Hepatocyte (in vitro differentiated cells): ENCODE measurements at regions not wholly inside any gene's neighbourhood (a gene's known extent, or its start where the extent isn't known, plus 50 kb on each side); places are given as distances from the start of the nearest gene placed in this dataset.
"Not testable (repeated sequence)": the region's sequence is repeated elsewhere in the genome, so short reads cannot be mapped to it uniquely, and the experiment has no call there.

Experiments
- DNase-seq: peaks from one replicate; pipeline ENCODE4 v3.0.0-alpha.2; 2016; ENCODE audit warnings: low spot score
- H2AFZ ChIP-seq: fragments of 200-600 bp; sonication (generic); 2 replicates; pipeline ENCODE4 v1.6.0; 2016; ENCODE audit warnings: antibody characterized with exemption, mild to moderate bottlenecking
- H3K27ac ChIP-seq: fragments of 200-600 bp; sonication (generic); 2 replicates; pipeline ENCODE4 v1.5.1; 2016; ENCODE audit warnings: mild to moderate bottlenecking
- H3K27me3 ChIP-seq: fragments of 200-600 bp; sonication (generic); 2 replicates; pipeline ENCODE4 v1.6.1; 2016
- H3K36me3 ChIP-seq: fragments of 200-600 bp; sonication (generic); replicated peaks from 2 replicates; pipeline ENCODE4 v1.5.1; 2016; ENCODE audit warnings: low read depth; ENCODE audit not compliant: insufficient read depth
- H3K4me1 ChIP-seq: fragments of 200-600 bp; sonication (generic); 2 replicates; pipeline ENCODE4 v1.5.1; 2016; ENCODE audit warnings: mild to moderate bottlenecking, moderate library complexity; ENCODE audit not compliant: insufficient read depth
- H3K4me2 ChIP-seq: fragments of 200-600 bp; sonication (generic); 2 replicates; pipeline ENCODE4 v1.6.0; 2016
- H3K4me3 ChIP-seq: fragments of 200-600 bp; sonication (generic); 2 replicates; pipeline ENCODE4 v1.5.1; 2016; ENCODE audit warnings: mild to moderate bottlenecking
- H3K79me2 ChIP-seq: fragments of 200-600 bp; sonication (generic); 2 replicates; pipeline ENCODE4 v1.6.0; 2017; ENCODE audit warnings: mild to moderate bottlenecking
- H3K9me2 ChIP-seq: fragments of 200-600 bp; sonication (generic); replicated peaks from 2 replicates; pipeline ENCODE4 v1.6.0; 2017; ENCODE audit warnings: mild to moderate bottlenecking; ENCODE audit not compliant: insufficient read depth
- H3K9me3 ChIP-seq: fragments of 200-600 bp; sonication (generic); 2 replicates; pipeline ENCODE4 v1.5.1; 2016; ENCODE audit warnings: low read depth, mild to moderate bottlenecking
- H4K20me1 ChIP-seq: fragments of 200-600 bp; sonication (generic); 2 replicates; pipeline ENCODE4 v1.6.0; 2016; ENCODE audit warnings: mild to moderate bottlenecking; ENCODE audit not compliant: insufficient read depth, poor library complexity, severe bottlenecking
- CTCF ChIP-seq: fragments of 200-600 bp; sonication (generic); IDR thresholded peaks from 2 replicates; pipeline ENCODE4 v1.5.1; 2016; ENCODE audit warnings: antibody characterized with exemption, mild to moderate bottlenecking; ENCODE audit not compliant: poor library complexity
- EZH2 ChIP-seq: fragments of 200-600 bp; sonication (generic); IDR thresholded peaks from 2 replicates; pipeline ENCODE4 v1.6.1; 2016; ENCODE audit warnings: antibody characterized with exemption, mild to moderate bottlenecking, borderline replicate concordance
- EZH2phosphoT487 ChIP-seq: fragments of 200-600 bp; sonication (generic); IDR thresholded peaks from one replicate; pipeline ENCODE4 v1.6.1; 2018; ENCODE audit warnings: antibody characterized with exemption, mild to moderate bottlenecking, low read depth, moderate library complexity; ENCODE audit not compliant: unreplicated experiment, severe bottlenecking
- WGBS: methylation state at CpG from one replicate; pipeline ENCODE4 v1.1.6; 2016; ENCODE audit warnings: low lambda C conversion rate; ENCODE audit errors: missing lambda C conversion rate; 5-methylcytosine and 5-hydroxymethylcytosine counted together

DNA sequence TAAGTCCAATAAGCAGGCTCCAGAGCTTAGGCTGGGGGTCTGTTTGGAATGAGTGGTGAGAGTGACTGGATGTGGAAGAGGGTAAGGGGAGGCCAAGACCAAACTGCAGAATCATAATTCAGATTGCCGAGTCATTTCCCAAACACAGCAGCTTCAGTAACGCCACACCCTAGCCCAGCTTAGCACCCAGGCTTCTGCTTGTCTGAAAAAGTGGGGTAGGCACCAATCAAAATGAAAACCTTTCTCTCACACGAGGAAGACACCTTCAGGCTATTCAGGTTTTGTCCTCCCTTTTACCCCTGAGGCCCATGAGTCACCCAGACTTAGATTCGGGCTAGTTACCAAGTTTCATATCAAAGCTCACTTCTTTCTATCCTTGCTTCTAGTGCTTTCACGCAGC is 306.1 kb downstream of the DAD1 start:
- H3K79me2 ChIP-seq: no peaks in the 10 kb centered on the region
- no peaks in the 10 kb centered on the region for H3K36me3 ChIP-seq
- no peaks in the 10 kb centered on the region for H4K20me1 ChIP-seq
- TF ChIP-seq EZH2: no peak
- TF ChIP-seq EZH2phosphoT487: no peak
- TF ChIP-seq CTCF: no peak
- H3K4me2 ChIP-seq: no peak overlapping the region
- H3K27ac ChIP-seq: no peak overlapping the region
- H3K4me3 ChIP-seq: no peak overlapping the region
- H3K27me3 ChIP-seq: no peaks in the 10 kb centered on the region
- H3K9me3 ChIP-seq: no peaks in the 10 kb centered on the region
- H2AFZ ChIP-seq: no peak overlapping the region
- no peaks in the 10 kb centered on the region for H3K9me2 ChIP-seq
- WGBS: 77% methylated on average over 5 of the region's 5 CpGs
- H3K4me1 ChIP-seq: no peaks in the 10 kb centered on the region
- no peak for DNase-seq

DNA sequence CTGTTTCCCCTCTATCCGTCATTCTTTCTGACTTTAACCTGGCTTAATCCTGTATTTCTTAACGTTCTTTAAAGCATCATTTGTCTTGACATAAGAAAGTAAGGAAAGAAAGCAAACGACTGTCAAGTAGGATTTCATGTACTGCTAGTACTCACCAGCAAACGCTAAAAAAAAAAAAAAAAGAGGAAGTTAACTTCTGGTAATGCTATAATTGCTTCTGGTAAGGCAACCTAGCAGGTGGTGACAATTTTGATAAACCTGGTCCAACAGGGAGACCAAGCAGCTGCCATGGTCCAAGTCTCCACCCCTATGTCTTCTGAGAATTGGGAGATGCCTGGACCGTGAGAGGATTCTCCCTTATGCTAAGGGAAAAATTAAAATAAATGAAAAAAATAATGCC is 306.6 kb downstream of the DAD1 start:
- Histone ChIP-seq H4K20me1 (no peaks in the 10 kb centered on the region), H3K9me2 (no peaks in the 10 kb centered on the region), H3K79me2 (no peaks in the 10 kb centered on the region), H3K4me2 (no peak overlapping the region), H3K9me3 (no peaks in the 10 kb centered on the region), H3K4me1 (no peaks in the 10 kb centered on the region), H3K4me3 (no peak overlapping the region), H2AFZ (no peak overlapping the region), H3K27me3 (no peaks in the 10 kb centered on the region), H3K36me3 (no peaks in the 10 kb centered on the region), H3K27ac (no peak overlapping the region)
- DNase-seq: no peak
- TF ChIP-seq CTCF (no peak), EZH2 (no peak), EZH2phosphoT487 (no peak)
- WGBS: 59% methylated on average over 5 of the region's 5 CpGs

GRCh38 chr14:22281447-22281874 is 307.6 kb downstream of the DAD1 start:
- H3K9me3 ChIP-seq, H3K9me2 ChIP-seq, H3K27me3 ChIP-seq, H3K4me3 ChIP-seq, H3K27ac ChIP-seq, H3K4me2 ChIP-seq, H4K20me1 ChIP-seq, H3K36me3 ChIP-seq, H3K4me1 ChIP-seq, H2AFZ ChIP-seq, DNase-seq, H3K79me2 ChIP-seq: not testable (repeated sequence)
- WGBS: 78% methylated on average over 7 of the region's 7 CpGs

- no peak for DNase-seq
- Histone ChIP-seq H3K4me2 (no peak overlapping the region), H3K79me2 (no peaks in the 10 kb centered on the region), H2AFZ (no peak overlapping the region), H3K4me3 (no peak overlapping the region), H3K36me3 (no peaks in the 10 kb centered on the region), H4K20me1 (no peaks in the 10 kb centered on the region), H3K9me3 (no peaks in the 10 kb centered on the region), H3K4me1 (no peaks in the 10 kb centered on the region), H3K27me3 (no peaks in the 10 kb centered on the region), H3K9me2 (no peaks in the 10 kb centered on the region), H3K27ac (no peak overlapping the region)
- 79% methylated on average over 5 of the region's 5 CpGs for WGBS
- TF ChIP-seq EZH2 (no peak), EZH2phosphoT487 (no peak), CTCF (no peak)
These were observed 308.3 kb downstream of the DAD1 start for GRCh38 chr14:22280497-22281316.
